ENCODE measurements at regions not wholly inside any gene's neighbourhood (a gene's known extent, or its start where the extent isn't known, plus 50 kb on each side); places are given as distances from the start of the nearest gene placed in this dataset.

GRCh38 chr2:18465979-18466378 is 94.5 kb downstream of the RDH14 start (continued):
- TF ChIP-seq CEBPB (IDR thresholded peaks at IDR 0.05; ENCODE audit: borderline replicate concordance in 1 of 2, low read depth in 2 of 2, low read length in 2 of 2) = no peak
- TF ChIP-seq CREM (IDR thresholded peaks at IDR 0.05; ENCODE audit: low read depth) = no peak
- TF ChIP-seq MYB (IDR thresholded peaks at IDR 0.05; ENCODE audit: borderline replicate concordance, low read depth, low read length) = no peak

DNA sequence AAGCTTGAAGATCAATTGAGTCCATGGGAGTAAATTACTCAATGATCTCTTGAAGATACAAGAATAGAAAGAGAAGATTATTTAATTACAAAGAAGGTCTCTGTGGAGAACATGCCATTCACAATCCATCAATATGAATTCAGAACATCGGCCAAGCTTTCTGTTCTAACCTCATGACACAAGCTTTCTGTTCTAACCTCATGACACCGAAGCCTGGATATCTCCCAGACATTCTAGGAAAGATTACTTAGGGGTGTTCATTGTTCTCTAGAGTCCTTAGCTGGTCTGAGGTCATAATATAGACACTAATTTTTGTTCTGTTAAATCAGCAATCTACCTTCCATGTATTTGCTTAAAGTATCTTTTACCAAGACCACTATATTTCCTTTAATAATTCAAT is 95.5 kb downstream of the RDH14 start:
- H3K36me3 ChIP-seq (ENCODE audit: control insufficient read depth in 2 of 2, insufficient read depth in 2 of 2, low read length in 1 of 2) = no peaks in the 10 kb centered on the region
- intact Hi-C loops (cut with micrococcal nuclease; ENCODE audit: unreplicated experiment) = no loop called here
- H3K9me3 ChIP-seq (replicated peaks; ENCODE audit: control insufficient read depth, insufficient read depth, low read length) = no peaks in the 10 kb centered on the region
- H2AFZ ChIP-seq (ENCODE audit: control insufficient read depth, low read depth, low read length) = no peak overlapping the region
- ChIA-PET RAD21 (ENCODE audit: unreplicated experiment) (no interaction called here), POLR2A (no interaction called here), CTCF (no interaction called here), SMC1A (ENCODE audit: uncharacterized antibody, unreplicated experiment) (no interaction called here)
- ATAC-seq (no peak), FAIRE-seq (no peak), DNase-seq (ENCODE audit: low read depth, low spot score) (no peak)
- TF ChIP-seq CREM (IDR thresholded peaks at IDR 0.05; ENCODE audit: low read depth) (no peak), GABPA (IDR thresholded peaks at IDR 0.05; ENCODE audit: low read depth) (no peak), LARP7 (IDR thresholded peaks at IDR 0.05) (no peak), ATF3 (IDR thresholded peaks at IDR 0.05; ENCODE audit: borderline replicate concordance, extremely low read depth, low read depth, low read length) (no peak), MYC (IDR thresholded peaks at IDR 0.05; ENCODE audit: insufficient read depth, insufficient read length, insufficient replicate concordance, low read length, severe bottlenecking) (no peak), HDAC6 (IDR thresholded peaks at IDR 0.05; ENCODE audit: unreplicated experiment) (no peak), SMC3 (IDR thresholded peaks at IDR 0.05; ENCODE audit: borderline replicate concordance, low read length) (no peak), TAF1 (IDR thresholded peaks at IDR 0.05; ENCODE audit: borderline replicate concordance, low read depth, low read length) (no peak), JUNB (IDR thresholded peaks at IDR 0.05) (no peak), KAT2A (conservative IDR thresholded peaks at IDR 0.05; ENCODE audit: control insufficient read depth, low read depth, low read length) (no peak), NFYB (IDR thresholded peaks at IDR 0.05; ENCODE audit: insufficient read depth, low read depth, low read length) (no peak), RELB (IDR thresholded peaks at IDR 0.05; ENCODE audit: low read depth) (no peak), NFYA (IDR thresholded peaks at IDR 0.05; ENCODE audit: borderline replicate concordance, low read depth, low read length) (no peak), CBX3 (IDR thresholded peaks at IDR 0.05; ENCODE audit: borderline replicate concordance, low read depth) (no peak), CHD1 (IDR thresholded peaks at IDR 0.05; ENCODE audit: low read depth, low read length) (no peak), MYB (IDR thresholded peaks at IDR 0.05; ENCODE audit: borderline replicate concordance, low read depth, low read length) (no peak), SKIL (IDR thresholded peaks at IDR 0.05; ENCODE audit: low read depth, poor library complexity, severe bottlenecking) (no peak), ESRRA (IDR thresholded peaks at IDR 0.05; ENCODE audit: low read length) (no peak), FOS (IDR thresholded peaks at IDR 0.05; ENCODE audit: borderline replicate concordance, extremely low read depth, insufficient read length) (no peak)
- TF ChIP-seq, protein P1, sequence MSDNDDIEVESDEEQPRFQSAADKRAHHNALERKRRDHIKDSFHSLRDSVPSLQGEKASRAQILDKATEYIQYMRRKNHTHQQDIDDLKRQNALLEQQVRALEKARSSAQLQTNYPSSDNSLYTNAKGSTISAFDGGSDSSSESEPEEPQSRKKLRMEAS (IDR thresholded peaks at IDR 0.05; ENCODE audit: low read depth, low read length) = no peak
- BruUV-seq (replicated peaks) = no TSS peak
- in situ Hi-C loops (cut with MboI) = no loop called here
- no peaks in the 10 kb centered on the region for H3K4me1 ChIP-seq (ENCODE audit: control insufficient read depth, insufficient read depth, low read length)
- no peaks in the 10 kb centered on the region for H3K27me3 ChIP-seq (replicated peaks in 1 of 2; ENCODE audit: control insufficient read depth in 2 of 2, insufficient read depth in 2 of 2, low read length in 1 of 2)
- H4K20me1 ChIP-seq (ENCODE audit: control insufficient read depth, insufficient read depth) = no peaks in the 10 kb centered on the region
- H3K4me3 ChIP-seq = no peak overlapping the region
- H3K9ac ChIP-seq (ENCODE audit: control insufficient read depth, insufficient read depth, low read length) = no peak overlapping the region
- H3K4me2 ChIP-seq (ENCODE audit: control insufficient read depth, insufficient read depth) = no peak overlapping the region
- WGBS (ENCODE audit: insufficient coverage, insufficient replicate concordance, low lambda C conversion rate, missing lambda C conversion rate) = 0% methylated on average over 2 of the region's 2 CpGs
- no peaks in the 10 kb centered on the region for H3K79me2 ChIP-seq (ENCODE audit: control insufficient read depth, insufficient read depth, low read length)
- no peak overlapping the region for H3K27ac ChIP-seq (ENCODE audit: control insufficient read depth, insufficient read depth)
